ENCODE measurements at regions not wholly inside any gene's neighbourhood (a gene's known extent, or its start where the extent isn't known, plus 50 kb on each side); places are given as distances from the start of the nearest gene placed in this dataset.

DNA sequence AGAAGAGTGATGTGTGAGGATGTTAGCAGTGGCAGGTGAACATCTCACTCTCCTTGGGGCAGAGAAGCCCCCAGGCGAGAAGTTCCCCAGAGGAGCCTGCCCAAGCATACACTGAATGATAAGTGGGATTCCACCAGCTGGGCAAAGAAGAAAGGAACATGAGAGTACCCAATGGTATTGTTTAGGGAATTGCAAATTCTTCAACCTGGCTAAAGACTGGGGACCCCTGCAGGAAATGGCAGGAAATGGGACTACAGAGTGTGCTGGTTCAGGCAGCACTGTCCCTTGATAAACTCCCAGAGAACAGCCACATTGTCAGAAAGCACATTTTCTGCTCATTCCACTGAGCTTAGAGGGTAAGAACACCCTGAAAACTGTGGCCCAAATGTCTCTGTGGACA, 121.3 kb downstream of the RPS29 start:
- DNase-seq (ENCODE audit: low spot score): no peak

DNA sequence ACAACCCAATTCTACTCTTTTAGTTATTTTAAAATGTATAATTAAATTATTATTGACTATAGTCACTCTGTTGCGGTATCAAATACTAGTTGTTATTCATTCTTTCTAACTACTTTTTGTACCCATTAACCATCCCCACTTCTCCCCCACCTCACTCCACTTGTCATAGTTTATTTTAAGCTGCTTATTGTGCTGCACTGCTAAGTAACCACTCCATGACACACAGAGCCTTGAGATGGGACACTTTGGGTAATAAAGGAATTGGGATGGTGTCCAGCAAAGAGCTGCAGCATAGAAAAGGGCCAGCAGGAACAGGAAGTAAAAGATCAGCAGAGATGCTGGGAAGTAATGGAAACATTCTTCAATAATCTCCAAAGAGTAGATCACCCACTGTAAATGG, 123.0 kb downstream of the RPS29 start:
- DNase-seq (ENCODE audit: low spot score): no peak

DNA sequence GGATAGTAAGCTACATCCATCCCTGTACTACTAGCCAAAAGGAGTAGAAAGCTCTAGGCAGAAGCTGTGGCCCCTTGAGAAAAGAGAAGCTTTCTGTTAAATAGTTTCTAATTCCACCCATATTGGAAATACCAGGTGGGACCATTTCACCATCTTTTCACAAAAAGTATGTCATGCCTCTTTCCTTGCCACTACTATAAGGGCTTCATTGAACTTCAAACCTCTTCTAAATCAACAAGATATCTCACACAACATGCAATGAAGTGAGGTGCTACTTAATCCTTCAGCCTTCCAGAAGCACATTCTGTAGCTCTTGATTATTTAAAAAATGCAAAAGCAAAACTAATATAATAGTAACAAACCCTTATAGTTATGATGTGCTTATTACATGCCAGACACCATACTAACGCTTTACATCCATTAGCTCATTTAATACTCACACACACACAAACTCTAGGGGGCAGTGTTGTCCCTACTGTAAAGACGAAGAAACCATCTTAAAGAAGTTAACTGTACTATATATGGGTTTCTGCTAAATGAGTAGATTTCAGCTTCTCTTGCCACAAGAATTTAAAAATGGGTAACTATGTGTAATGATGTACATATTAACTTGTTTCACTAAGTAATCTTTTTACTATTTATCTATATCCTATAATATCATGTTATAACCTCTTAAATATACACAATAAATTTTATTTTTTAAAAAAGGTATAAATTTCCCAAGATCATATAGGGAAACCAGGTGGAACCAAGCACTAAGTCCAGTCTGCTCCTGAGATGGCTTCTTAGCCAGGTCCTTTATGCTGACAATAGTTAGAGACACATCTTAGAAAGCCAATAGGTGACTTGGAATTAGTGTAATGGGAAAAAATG, 124.4 kb downstream of the RPS29 start:
- peak; percentile 9 for DNase-seq (ENCODE audit: low spot score)

DNA sequence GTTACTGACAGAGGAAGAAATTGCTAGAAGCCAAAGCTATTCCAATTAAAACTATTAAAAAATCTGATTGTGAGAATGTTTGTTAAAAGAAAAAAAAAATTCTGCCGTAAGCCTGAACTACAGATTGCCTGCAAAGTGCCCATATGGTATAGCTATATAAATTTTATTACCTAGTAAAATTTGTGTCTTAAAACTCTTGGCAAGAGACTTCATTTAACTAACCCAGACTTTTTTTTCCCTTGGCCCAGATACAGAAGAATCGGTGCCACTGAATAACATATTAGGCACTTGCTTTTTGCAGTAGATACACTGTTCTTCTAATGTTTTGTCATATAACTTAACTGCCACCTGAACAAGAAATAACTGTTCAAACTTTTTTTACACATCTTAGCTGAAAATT, 125.5 kb downstream of the RPS29 start:
- DNase-seq (ENCODE audit: low spot score): no peak

DNA sequence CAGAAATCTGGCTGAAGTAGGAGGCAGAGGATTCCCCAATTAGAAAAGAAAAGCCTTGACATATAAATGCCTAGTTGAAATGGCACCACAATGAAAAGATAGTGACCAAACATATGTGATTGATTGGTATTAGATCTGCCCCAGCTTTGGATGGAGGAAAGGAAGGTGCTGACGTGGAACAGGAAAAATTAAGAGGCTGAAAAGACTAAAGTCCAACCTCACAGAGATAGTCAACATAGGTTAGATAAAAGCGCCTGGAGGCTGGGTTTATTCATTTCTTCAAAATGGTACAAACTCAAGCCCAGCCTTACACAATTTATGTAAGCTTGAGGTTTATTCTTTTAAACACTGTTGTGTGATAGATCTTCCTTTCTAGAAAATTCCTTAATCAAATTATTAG, 129.6 kb downstream of the RPS29 start:
- no peak for DNase-seq (ENCODE audit: low spot score)

DNA sequence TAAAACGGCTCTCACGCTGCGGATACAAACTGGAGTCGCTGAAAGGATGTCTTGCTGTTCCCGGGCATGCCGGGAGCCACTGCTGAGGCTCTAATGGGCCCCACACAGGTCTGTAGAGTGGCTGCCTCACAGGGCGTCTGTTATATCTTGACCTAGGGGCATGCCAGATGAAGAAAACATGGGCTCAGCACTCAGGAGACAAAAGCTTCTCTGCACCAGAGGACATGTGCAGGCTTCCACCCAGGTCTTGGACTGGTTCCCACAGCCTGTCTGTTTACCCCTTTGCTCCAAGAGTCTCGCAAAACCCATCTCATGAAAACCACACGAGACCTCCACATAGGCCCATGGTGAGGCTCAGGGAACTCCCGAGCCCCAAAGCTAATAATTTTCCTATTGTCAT, 134.2 kb downstream of the RPS29 start:
- no peak for DNase-seq (ENCODE audit: low spot score)

DNA sequence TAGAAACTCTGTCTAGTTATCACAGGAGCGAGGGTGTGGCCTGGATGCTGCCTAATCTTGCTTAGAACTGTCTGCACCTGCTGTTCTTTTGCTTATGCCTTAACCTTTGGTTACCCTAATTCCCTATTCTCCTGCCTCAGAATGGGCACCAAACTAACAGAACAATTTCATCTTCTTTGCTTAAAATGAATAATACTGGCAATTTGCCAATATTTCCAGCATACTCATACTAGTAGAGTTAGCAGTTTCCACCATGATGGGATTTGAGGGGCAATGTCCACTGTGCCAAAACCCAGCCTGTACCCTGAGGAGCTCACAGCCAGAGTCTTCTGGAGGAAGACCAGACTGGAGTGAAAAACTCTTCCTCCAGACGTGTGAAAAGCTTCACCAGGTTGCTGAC, 136.4 kb downstream of the RPS29 start:
- no peak for DNase-seq (ENCODE audit: low spot score)

DNA sequence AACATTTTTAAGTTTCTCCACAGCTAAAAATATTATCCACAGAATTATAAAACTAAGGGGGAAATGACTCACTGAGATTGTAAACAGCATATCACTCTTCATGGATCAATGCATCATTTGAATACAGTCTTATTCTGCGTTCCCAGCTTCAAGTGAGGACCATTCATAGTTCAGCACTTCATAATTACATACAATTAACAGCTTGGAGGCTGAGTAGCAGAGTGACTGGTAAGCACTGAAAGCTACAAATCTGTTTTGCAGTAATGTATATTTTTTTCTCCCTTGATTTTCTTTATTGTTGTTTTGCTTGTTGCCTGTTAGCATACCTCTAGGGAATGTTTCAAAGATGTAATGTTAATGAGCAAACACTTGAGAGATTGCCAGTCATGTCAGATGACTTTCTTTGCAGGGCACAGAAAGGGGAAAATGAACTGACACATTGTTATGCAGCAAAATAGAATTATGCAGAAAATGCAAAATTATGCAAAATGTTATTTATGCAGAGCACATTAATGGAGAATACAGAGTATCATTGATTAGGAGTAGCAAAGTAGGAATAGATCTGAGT, 138.6 kb downstream of the RPS29 start:
- no peak for DNase-seq (ENCODE audit: low spot score)

DNA sequence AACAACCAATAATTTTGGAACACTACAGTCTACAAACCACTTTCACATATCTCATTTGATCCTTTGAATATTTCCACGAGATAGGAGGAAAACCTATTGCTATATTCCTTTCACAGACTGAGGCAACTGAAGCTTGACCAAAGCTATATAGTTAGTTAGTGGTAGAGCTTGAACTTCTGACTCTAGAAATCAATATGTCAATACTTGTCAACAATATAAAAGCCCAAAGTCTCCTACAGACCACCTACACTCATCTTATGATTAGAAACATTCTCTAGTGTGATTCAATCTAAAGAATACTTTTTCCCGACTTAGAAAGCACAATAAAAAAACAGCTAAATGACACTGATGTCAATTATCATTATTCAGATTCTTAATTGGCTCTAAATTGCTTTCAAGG, 139.4 kb downstream of the RPS29 start:
- DNase-seq (ENCODE audit: low spot score): no peak

DNA sequence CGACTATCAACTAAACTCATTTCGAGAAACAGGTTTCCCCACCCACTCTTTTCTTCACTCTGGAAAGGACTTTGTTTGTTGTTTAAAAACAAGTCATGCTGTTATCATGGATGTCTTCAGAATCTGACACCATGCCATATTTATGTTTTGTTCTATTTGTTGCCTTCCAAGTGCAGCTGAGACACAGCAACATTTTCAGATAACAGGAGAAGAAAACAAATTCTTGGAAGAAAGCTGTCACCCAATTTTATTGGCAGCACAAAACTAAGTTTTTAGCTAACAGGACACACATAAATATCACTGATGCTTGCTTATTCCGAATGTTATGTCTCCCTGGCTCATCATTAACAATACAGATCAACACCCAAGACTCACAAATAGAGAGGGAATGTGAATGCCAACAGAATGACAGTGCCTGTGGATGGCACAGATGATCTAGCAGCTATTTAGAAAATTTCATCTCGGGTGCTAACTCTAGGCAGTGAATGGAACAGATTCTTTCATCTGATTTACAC, 147.9 kb downstream of the RPS29 start:
- no peak for DNase-seq (ENCODE audit: low spot score)

DNA sequence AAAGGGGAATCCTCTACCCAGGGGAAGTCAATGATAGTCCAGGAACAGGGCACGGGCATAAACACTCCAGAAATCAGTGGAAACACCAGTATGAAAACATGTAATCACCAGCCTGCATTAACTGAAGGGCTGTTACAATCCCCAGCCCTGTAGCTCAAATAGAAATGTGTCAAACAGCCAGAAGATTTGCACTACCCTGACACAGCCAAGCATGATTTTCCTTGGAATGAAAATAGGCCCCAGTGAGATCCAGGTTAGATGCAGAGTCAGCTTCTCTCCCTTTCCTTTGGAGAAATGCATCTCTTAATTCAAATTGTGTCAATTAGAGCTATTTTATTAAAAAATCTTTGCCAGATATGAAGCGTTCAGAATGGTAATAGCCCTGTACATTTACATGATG, 158.1 kb downstream of the RPS29 start:
- DNase-seq (ENCODE audit: low spot score): no peak

DNA sequence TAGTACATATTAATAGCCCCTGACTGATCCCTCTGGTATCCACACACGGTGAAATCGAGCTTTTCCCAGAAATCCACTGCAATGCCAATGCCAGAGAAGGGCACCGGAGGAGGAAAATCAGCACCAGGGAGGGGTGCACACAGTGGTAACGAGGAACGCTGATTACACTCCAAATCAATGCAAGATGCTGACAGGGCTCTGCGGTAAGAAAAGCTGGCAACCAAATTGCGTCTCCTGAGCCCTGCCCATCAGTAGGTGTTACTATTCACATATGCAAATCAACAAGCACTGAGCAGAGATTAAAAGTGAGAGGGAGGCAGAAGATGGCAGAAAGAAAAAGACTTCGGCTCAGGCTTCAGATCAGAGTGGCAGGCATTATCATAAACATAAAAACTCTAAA, 159.1 kb downstream of the RPS29 start:
- no peak for DNase-seq (ENCODE audit: low spot score)

DNA sequence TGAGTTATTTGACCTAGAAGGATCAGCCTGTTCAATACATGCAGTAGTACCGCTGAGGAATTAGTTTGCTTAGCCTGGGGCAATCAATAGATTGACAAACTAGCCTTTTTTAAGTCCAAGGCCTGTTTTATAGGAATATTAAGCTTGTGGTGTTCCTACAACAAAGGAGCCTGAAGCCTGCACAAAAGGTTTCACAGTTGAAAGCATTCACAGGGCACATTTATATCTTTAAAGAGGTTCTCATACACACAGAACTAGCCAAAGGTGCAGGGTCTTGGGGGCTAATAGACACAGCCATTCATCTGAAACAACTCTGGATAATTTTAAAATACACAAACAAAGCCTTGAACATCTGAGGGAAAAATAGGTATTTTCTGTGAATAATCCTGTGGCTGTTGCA, 160.3 kb downstream of the RPS29 start:
- no peak for DNase-seq (ENCODE audit: low spot score)

DNA sequence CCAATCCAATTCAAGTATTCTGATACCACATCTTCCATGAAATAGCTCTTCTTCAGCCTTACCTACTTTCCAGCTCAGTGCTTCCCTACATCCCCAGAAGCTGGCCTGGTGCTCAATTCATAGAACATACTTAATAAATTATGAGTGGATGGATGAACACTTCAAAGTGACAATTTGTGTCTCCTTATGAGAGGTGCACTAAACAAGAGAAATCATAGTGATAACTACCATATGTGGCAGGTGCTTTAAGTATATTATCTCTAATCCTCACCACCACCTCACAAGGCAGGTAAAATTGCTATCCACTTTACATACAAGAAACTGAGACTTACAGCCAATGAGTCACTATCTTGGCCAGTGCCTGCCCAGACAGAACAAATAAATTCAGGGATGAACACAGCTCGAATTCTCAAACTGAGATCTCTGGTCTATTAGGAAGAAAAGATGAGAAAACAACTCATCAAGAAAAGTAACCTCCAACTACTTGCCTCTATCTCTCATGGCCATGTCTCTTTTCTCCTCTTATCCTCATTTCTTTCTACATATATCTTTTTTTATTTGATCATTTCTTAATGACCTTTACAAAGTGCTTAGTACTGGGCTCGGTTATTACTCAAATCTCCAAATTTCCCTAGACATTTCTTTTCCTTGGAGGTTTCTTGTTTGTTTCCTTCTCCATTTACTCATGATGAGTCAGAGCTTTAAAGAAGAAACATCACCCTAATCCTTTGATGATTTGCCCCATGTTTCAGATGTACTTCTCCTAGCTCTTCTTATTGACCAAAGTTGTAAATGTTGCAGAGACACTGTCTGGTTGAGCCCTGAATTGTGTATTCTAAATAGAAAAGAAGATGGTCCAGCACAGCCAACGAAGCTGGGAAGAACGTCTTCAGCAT, 161.5 kb downstream of the RPS29 start:
- no peak for DNase-seq (ENCODE audit: low spot score)

DNA sequence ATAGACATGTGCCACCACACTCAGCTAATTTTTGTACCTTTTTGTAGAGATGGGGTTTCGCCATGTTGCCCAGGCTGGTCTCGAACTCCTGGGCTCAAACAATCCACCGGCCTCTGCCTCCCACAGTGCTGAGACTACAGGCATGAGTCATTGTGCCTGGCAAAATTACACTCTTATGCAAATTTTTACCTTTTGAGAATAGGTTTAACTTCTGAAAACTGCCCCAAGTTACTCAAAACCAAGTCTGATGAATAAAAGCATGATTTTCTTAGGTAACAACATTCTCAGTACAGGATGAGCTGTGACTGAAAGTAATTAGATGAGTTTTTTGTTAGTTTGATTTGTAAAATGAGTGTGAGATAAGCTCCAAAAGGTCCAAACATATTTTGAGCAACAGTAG, 166.0 kb downstream of the RPS29 start:
- no peak for DNase-seq (ENCODE audit: low spot score)

DNA sequence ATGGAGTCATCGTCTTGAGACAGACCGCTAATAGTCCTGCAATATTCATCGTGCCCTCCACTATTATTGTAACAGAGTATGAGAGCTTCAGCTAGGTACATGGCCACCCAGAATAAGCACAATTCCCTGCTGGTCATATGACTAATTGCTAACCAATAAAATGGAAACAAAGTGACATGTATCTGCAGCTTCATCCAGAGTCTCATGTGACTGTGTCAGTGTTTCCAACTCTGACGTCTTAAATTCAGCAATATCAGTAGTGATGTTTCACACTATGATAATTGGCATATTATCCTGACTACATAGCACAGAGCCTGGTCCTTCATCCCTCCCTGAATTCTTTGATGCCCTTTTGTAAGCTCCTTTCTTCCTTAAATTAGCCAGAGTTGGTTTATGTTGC, 167.4 kb downstream of the RPS29 start:
- DNase-seq (ENCODE audit: low spot score): no peak

DNA sequence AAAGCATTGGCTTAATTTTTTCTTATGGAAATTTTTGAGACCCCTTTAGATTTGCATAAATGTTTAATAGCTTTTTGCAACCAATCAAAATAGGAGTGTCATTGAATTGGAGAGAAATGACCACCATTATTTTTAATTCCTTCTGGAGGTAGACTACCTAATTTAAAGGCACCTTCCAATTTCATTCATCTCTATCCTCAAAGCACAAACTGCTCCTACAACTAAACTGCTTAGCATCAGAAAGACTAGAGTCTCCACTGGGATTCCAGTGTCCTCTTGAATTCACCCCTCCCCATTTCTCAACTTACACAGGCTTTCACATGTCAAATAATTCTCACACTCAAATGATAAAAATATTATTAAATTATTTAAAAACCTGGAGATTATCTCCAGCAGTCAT, 168.4 kb downstream of the RPS29 start:
- DNase-seq (ENCODE audit: low spot score): no peak

DNA sequence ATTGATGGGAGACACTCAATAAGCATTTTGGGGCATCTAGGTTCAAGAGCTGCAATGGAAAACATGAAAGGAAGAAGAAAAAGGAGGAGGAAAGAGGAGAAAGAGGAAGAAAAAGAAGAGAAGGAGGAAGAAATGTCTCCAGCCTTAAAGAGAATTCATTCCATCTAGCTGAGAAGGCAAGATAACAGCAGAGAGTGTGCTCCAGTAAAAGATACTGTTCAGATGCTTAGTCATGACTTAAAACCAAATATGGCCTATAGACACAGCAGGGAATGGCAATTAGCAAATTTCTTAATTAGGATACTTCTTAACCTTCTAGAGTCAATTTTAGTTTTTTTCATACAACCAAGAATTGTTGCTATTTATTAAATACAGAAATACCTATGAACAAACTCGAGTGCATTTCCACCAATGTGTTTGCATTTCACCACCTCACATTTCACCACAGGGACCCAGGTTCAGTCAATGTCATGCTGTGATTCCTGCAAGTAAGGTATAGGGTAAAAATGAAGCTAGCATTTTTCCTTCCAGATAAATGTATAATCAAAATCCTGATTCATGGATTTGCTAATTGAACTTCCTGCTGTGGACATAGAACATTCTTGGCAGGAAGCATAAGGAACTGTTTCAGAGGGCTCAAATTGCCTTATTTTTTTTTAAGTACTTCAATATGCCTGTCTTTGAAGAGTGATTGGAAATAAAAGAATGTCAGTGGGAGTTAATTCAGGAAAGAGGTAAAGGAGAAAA, 177.8 kb downstream of the RPS29 start:
- no peak for DNase-seq (ENCODE audit: low spot score)

DNA sequence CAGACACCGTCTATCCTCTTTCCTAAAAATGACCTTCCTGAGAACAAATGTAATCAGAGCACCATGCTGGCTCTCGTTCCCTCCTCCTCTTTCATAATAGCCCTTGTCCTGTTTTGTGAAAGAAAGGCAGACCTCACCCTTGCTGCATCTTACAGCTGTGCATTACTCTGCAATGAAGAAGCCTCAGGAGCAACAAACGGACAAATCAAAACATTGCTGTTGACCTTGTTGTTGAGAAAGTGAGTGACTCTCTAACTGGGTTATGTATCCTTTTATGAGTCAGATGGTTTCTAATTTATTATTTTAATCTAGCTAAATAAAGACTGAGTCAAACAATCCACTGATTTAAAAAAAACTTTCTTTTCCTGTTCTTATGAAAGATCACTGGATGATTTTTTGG, 180.9 kb downstream of the RPS29 start:
- no peak for DNase-seq (ENCODE audit: low spot score)

DNA sequence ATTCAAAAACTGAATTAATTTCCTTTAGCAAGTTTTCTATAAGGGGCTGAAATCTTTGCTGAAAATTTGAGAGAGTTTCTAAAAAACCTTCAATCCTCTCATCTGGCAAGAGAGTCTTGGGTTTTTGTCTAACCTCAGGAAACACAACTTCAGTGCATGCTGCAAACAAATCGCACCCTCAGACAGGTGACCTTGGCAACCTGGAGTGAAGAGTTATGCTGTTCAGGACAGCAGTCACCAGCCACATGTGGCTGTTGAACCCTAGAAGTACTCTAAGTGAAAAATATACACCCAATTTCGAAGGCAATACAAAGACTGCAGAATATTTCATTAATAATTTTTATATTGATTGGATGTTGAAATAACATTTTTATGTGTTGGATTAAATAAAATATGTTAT, 184.8 kb downstream of the RPS29 start:
- no peak for DNase-seq (ENCODE audit: low spot score)

DNA sequence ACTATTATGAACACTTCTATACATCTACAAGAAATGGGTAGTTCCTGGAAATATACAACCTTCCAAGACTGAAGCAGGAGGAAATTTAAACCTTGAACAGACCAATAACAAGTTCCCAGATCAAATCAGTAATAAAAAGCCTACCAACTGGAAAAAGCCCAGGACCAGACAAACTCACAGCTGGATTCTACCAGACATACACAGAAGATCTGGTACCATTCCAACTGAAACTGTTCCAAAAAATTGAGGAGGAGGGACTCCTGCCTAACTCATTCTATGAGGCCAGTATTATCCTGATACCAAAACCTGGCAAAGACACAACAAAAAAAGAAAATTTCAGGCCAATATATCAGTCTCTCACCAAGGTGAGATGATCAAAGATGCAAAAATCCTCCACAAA, 189.4 kb downstream of the RPS29 start:
- no peak for DNase-seq (ENCODE audit: low spot score)

DNA sequence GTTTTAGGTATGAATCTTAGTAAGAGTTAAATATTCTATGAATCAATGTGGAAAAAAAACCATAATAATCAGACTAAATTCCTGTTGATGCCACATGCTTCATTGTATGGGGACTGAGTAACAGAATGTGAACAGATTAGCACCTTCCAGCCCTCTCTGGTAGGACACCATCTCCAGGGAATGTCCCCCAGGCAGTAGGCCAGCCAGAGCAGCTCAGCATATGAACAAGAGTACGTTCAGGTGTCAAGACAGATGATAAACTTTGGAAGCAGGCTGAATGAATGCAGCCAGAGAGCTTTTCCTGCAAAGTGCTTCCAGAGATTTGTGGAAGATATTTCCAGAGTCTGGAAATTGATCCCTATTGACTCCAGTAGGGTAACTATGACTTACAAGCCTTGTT, 204.4 kb downstream of the RPS29 start:
- no peak for DNase-seq (ENCODE audit: low spot score)

Data from HuH-7 (cell line).